Ovary (tissue), 3 donors: ENCODE measurements at regions not wholly inside any gene's neighbourhood (a gene's known extent, or its start where the extent isn't known, plus 50 kb on each side); places are given as distances from the start of the nearest gene placed in this dataset.
"Not testable (repeated sequence)": the region's sequence is repeated elsewhere in the genome, so short reads cannot be mapped to it uniquely, and the experiment has no call there.

ENCODE experiments used
- CTCF ChIP-seq, 3 donors: fragments of 450-650 bp in 2 of 3; fragments of 200-600 bp in 1 of 3; IDR thresholded peaks; one replicate each; pipeline versions ENCODE4 v1.5.1 to v1.8.0; 2016 to 2022; ENCODE audit warnings: antibody characterized with exemption in 3 of 3, mild to moderate bottlenecking in 1 of 3
- EP300 ChIP-seq: sonication (generic); formaldehyde crosslinking; IDR thresholded peaks from one replicate; pipeline ENCODE4 v1.6.1; 2017; ENCODE audit warnings: antibody characterized with exemption
- POLR2A ChIP-seq: fragments of 450-650 bp; IDR thresholded peaks from one replicate; pipeline ENCODE4 v1.6.1; 2017; ENCODE audit warnings: antibody characterized with exemption, mild to moderate bottlenecking, moderate library complexity
- donor health status: DM: no; HTN: no; CAD: no.

GRCh38 chr21:9011916-9012315 lies 1509.5 kb upstream of the TPTE start:
- not testable (repeated sequence) for TF ChIP-seq CTCF (IDR thresholded peaks at IDR 0.05); POLR2A; EP300
